Natural killer cell (primary cell): ENCODE measurements at regions not wholly inside any gene's neighbourhood (a gene's known extent, or its start where the extent isn't known, plus 50 kb on each side); places are given as distances from the start of the nearest gene placed in this dataset.

Experiments used
- ATAC-seq, 3 donors: fragments of 150-1000 bp in 2 of 3; fragments of 200-7000 bp in 1 of 3; cut with Tn5 transposase; 1 replicate in 1 of 3; 2 replicates in 2 of 3; pipeline ENCODE4 v1.10.0; 2021; ENCODE audit warnings: mild to moderate bottlenecking in 2 of 3, moderate library complexity in 2 of 3
- DNase-seq, 2 donors: peaks; one replicate each; pipeline versions ENCODE4 v3.0.0 to v3.0.0-alpha.2; 2013 to 2021; ENCODE audit warnings: mixed read lengths in 1 of 2
- H3K27ac ChIP-seq: one replicate; pipeline ENCODE4 v1.5.1; 2013; ENCODE audit warnings: mild to moderate bottlenecking, low read length
- H3K27me3 ChIP-seq: one replicate; pipeline ENCODE4 v1.6.1; 2013; ENCODE audit warnings: low read length; ENCODE audit not compliant: control insufficient read depth, insufficient read depth
- H3K36me3 ChIP-seq: one replicate; pipeline ENCODE4 v1.6.1; 2013; ENCODE audit warnings: low read length; ENCODE audit not compliant: control insufficient read depth, insufficient read depth
- H3K4me1 ChIP-seq: one replicate; pipeline ENCODE4 v1.6.1; 2013; ENCODE audit warnings: low read length; ENCODE audit not compliant: control insufficient read depth, insufficient read depth
- H3K4me3 ChIP-seq: one replicate; pipeline ENCODE4 v1.5.1; 2013; ENCODE audit warnings: low read length
- H3K9me3 ChIP-seq: one replicate; pipeline ENCODE4 v1.6.1; 2013; ENCODE audit warnings: low read length; ENCODE audit not compliant: control insufficient read depth, insufficient read depth
- H3K27ac Mint-ChIP-seq, 2 donors: one replicate each; pipeline ENCODE4 v1.8.0; 2022; ENCODE audit warnings: mild to moderate bottlenecking in 2 of 2, mixed read lengths in 2 of 2, moderate library complexity in 1 of 2
- H3K27me3 Mint-ChIP-seq, 2 donors: one replicate each; pipeline ENCODE4 v1.8.0; 2022; ENCODE audit warnings: low read depth in 2 of 2, mixed read lengths in 2 of 2
- H3K36me3 Mint-ChIP-seq: one replicate; pipeline ENCODE4 v1.8.0; 2022; ENCODE audit warnings: mixed read lengths
- H3K4me1 Mint-ChIP-seq, 2 donors: one replicate each; pipeline ENCODE4 v1.8.0; 2022; ENCODE audit warnings: mixed read lengths in 2 of 2
- H3K4me3 Mint-ChIP-seq: one replicate; pipeline ENCODE4 v1.8.0; 2022; ENCODE audit warnings: mild to moderate bottlenecking, moderate library complexity, mixed read lengths
- H3K9me3 Mint-ChIP-seq, 2 donors: one replicate each; pipeline ENCODE4 v1.8.0; 2022; ENCODE audit warnings: mixed read lengths in 2 of 2
- WGBS: methylation state at CpG from one replicate; pipeline ENCODE4 v1.1.7; 2013; ENCODE audit warnings: missing lambda C conversion rate; ENCODE audit not compliant: insufficient coverage; 5-methylcytosine and 5-hydroxymethylcytosine counted together
- intact Hi-C: fragments of 100-400 bp; cut with micrococcal nuclease; formaldehyde crosslinking; loops from one replicate; pipeline ENCODE4 v1.14.2; 2022
- TF ChIP-seq, protein P1 (sequence below): fragments of 200-600 bp; IDR thresholded peaks from one replicate; pipeline ENCODE4 v1.8.0; 2022; ENCODE audit warnings: antibody characterized with exemption

DNA sequence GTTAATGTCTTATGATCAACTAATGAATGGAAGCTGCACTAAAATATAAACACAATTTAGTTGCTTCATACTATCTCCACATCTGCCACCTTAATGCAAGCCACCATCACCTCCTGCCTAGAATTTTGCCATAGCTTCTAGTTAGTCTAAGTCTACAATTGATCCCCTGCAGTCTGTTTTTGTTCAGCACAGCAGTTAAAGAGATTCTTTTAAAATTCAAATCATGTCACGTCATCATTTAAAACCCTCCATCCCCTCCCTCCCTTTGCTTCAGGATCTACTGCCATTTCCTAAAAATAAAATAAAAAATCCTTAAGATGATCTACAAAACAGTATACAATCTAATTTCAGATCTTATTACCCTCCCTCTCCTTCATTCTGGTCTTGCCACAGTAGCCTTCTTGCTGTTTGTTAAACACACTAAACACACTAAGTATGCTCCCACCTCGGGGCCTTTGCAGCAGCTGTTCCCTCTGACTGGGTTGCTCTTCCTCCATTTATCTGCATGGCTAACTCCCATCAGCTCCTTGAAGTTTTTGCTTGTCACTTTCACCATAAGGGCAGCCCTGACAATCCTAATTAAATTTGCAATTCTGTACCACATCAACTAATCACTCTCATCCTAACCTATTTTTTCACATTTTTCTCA is 97.0 kb upstream of the FOXP2 start:
- no peaks in the 10 kb centered on the region for H3K9me3 ChIP-seq
- TF ChIP-seq, protein P1, sequence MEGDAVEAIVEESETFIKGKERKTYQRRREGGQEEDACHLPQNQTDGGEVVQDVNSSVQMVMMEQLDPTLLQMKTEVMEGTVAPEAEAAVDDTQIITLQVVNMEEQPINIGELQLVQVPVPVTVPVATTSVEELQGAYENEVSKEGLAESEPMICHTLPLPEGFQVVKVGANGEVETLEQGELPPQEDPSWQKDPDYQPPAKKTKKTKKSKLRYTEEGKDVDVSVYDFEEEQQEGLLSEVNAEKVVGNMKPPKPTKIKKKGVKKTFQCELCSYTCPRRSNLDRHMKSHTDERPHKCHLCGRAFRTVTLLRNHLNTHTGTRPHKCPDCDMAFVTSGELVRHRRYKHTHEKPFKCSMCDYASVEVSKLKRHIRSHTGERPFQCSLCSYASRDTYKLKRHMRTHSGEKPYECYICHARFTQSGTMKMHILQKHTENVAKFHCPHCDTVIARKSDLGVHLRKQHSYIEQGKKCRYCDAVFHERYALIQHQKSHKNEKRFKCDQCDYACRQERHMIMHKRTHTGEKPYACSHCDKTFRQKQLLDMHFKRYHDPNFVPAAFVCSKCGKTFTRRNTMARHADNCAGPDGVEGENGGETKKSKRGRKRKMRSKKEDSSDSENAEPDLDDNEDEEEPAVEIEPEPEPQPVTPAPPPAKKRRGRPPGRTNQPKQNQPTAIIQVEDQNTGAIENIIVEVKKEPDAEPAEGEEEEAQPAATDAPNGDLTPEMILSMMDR: no peak
- no peak overlapping the region for H3K27ac Mint-ChIP-seq
- DNase-seq (no peak), ATAC-seq (no peak)
- no peak overlapping the region for H3K4me3 ChIP-seq
- no peaks in the 10 kb centered on the region for H3K4me1 ChIP-seq
- intact Hi-C loops: no loop called here
- no peaks in the 10 kb centered on the region for H3K4me1 Mint-ChIP-seq
- H3K36me3 Mint-ChIP-seq: no peaks in the 10 kb centered on the region
- no peaks in the 10 kb centered on the region for H3K27me3 ChIP-seq
- H3K27ac ChIP-seq: no peak overlapping the region
- no peak overlapping the region for H3K4me3 Mint-ChIP-seq
- no peaks in the 10 kb centered on the region for H3K36me3 ChIP-seq
- WGBS: 47% methylated on average over 2 of the region's 2 CpGs
- H3K9me3 Mint-ChIP-seq: peaks cover 14% of the 10 kb centered on the region in 2 donors
- H3K27me3 Mint-ChIP-seq: no peaks in the 10 kb centered on the region

DNA sequence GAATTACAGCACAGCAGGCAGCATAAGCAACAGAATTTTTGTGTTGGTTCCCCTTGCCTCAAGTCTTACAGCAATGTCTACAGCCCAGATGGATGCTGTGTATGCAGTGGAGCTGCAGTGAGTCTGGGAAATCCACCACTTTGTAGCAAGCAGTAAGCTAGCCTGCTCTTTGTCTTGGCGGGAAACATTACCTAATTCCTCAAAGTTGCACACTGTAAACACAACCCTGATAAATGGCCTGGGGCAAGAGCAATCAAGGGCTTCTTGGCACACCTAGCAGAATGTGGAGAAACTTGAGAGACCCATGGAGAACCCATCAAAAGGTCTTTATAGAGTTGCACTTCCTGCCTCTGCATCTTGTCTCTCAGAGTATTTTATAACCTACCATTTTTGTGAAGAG is 102.0 kb upstream of the FOXP2 start:
- Mint-ChIP-seq H3K36me3 (no peaks in the 10 kb centered on the region), H3K27ac (no peak overlapping the region), H3K4me1 (no peaks in the 10 kb centered on the region), H3K9me3 (peaks cover 5 to 11% of the 10 kb centered on the region in 2 donors), H3K27me3 (no peaks in the 10 kb centered on the region), H3K4me3 (no peak overlapping the region)
- Histone ChIP-seq H3K27ac (no peak overlapping the region), H3K36me3 (no peaks in the 10 kb centered on the region), H3K27me3 (no peaks in the 10 kb centered on the region), H3K4me3 (no peak overlapping the region), H3K4me1 (no peaks in the 10 kb centered on the region), H3K9me3 (no peaks in the 10 kb centered on the region)
- TF ChIP-seq, protein P1: no peak
- ATAC-seq (no peak), DNase-seq (no peak)
- 100% methylated on average over 1 of the region's 1 CpG for WGBS
- intact Hi-C loops: no loop called here

DNA sequence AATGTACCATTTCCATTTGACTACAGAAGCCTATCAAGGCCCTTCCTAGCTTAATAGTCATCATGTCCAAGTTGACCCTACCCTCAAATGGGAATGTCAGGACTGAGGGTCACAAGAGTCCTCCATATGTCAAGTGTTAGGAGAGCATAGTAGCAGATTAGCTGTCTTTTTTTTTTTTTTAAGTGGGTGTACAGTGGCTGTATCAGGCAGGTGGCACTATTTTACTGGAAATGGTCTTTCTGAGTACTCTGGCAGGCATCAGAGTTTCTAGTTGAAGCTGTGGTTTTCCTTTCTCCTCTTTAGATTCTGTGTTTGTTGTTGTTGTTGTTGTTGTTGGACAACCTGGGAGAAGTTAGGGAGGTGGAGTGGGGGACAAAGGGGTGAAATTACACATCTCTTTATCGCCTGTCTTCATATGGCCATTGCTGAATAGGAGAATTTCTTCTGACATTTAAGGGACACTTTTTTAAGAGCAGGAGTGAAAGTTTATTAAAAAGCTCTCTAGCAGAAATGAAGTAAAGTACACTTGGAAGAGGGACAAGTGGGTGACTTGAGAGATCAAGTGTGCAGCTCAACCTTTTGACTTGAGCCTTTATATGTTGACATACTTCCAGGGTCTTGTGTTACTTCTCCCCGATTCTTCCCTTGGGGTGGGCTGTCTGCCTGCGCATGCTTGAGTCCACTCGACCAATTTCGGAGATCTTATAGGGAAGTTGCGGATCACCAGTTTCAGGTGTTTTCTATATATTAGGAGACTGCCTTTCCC is 104.1 kb upstream of the FOXP2 start:
- no peaks in the 10 kb centered on the region for H3K4me1 Mint-ChIP-seq
- Histone ChIP-seq H3K4me3 (no peak overlapping the region), H3K27me3 (no peaks in the 10 kb centered on the region), H3K36me3 (no peaks in the 10 kb centered on the region), H3K27ac (no peak overlapping the region), H3K9me3 (no peaks in the 10 kb centered on the region), H3K4me1 (no peaks in the 10 kb centered on the region)
- no peak for ATAC-seq
- peaks cover 3 to 9% of the 10 kb centered on the region in 2 donors for H3K9me3 Mint-ChIP-seq
- intact Hi-C loops: no loop called here
- no peak for DNase-seq
- WGBS: 93% methylated on average over 6 of the region's 6 CpGs
- no peak overlapping the region for H3K27ac Mint-ChIP-seq
- H3K36me3 Mint-ChIP-seq: no peaks in the 10 kb centered on the region
- no peaks in the 10 kb centered on the region for H3K27me3 Mint-ChIP-seq
- TF ChIP-seq, protein P1: no peak
- H3K4me3 Mint-ChIP-seq: no peak overlapping the region
